GM19438 (cell line): ENCODE measurements at regions not wholly inside any gene's neighbourhood (a gene's known extent, or its start where the extent isn't known, plus 50 kb on each side); places are given as distances from the start of the nearest gene placed in this dataset.
A peak's percentile ranks its signal among the peaks of the same experiment; 100 is the strongest.

Experiments used
- ATAC-seq: cut with Tn5 transposase; IDR thresholded peaks from one replicate; pipeline ENCODE4 v1.9.1; 2021; ENCODE audit warnings: low read depth; ENCODE audit not compliant: unreplicated experiment

- no peak for ATAC-seq
Observed at GRCh38 chr10:88104223-88104622, 240.8 kb downstream of the PTEN start.

GRCh38 chr10:88106366-88106765, 242.9 kb downstream of the PTEN start:
- no peak for ATAC-seq

GRCh38 chr10:88107296-88108097, 244.1 kb downstream of the PTEN start:
- ATAC-seq = no peak

GRCh38 chr10:88108115-88108610, 244.7 kb downstream of the PTEN start:
- ATAC-seq = peak; percentile 34

- no peak for ATAC-seq
Observed at GRCh38 chr10:88110355-88110754, 246.9 kb downstream of the PTEN start.

- no peak for ATAC-seq
Observed at GRCh38 chr10:88110822-88111221, 247.4 kb downstream of the PTEN start.

- ATAC-seq = no peak
Observed at GRCh38 chr10:88111294-88111693, 247.9 kb downstream of the PTEN start.

GRCh38 chr10:88113232-88113631, 249.8 kb downstream of the PTEN start:
- no peak for ATAC-seq

- ATAC-seq = no peak
Observed at GRCh38 chr10:88113657-88114272, 250.3 kb downstream of the PTEN start.

GRCh38 chr10:88114368-88114767, 250.9 kb downstream of the PTEN start:
- no peak for ATAC-seq

- ATAC-seq = no peak
Observed at GRCh38 chr10:88115407-88115806, 252.0 kb downstream of the PTEN start.

- no peak for ATAC-seq
Observed at GRCh38 chr10:88115968-88116367, 252.5 kb downstream of the PTEN start.

GRCh38 chr10:88116481-88116880, 253.1 kb downstream of the PTEN start:
- no peak for ATAC-seq

- ATAC-seq = no peak
Observed at GRCh38 chr10:88116971-88117626, 253.7 kb downstream of the PTEN start.

- no peak for ATAC-seq
Observed at GRCh38 chr10:88117869-88118632, 254.6 kb downstream of the PTEN start.

- ATAC-seq = no peak
Observed at GRCh38 chr10:88118729-88119128, 255.3 kb downstream of the PTEN start.

- no peak for ATAC-seq
Observed at GRCh38 chr10:88119160-88119559, 255.7 kb downstream of the PTEN start.

- ATAC-seq = no peak
Observed at GRCh38 chr10:88120075-88120474, 256.6 kb downstream of the PTEN start.

GRCh38 chr10:88120599-88121333, 257.3 kb downstream of the PTEN start:
- ATAC-seq = no peak

GRCh38 chr10:88121361-88121760, 257.9 kb downstream of the PTEN start:
- ATAC-seq = no peak
